RWPE1 (cell line): ENCODE measurements at regions not wholly inside any gene's neighbourhood (a gene's known extent, or its start where the extent isn't known, plus 50 kb on each side); places are given as distances from the start of the nearest gene placed in this dataset.

Experiments used
- CTCF ChIA-PET: fragments of 350-600 bp; sonication (Branson Sonifier 250); formaldehyde crosslinking; extraction: SDS; loops from one replicate; lab custom pipeline; 2021; lab: Yijun Ruan, JAX
- POLR2A ChIA-PET: fragments of 400-600 bp; formaldehyde crosslinking; extraction: SDS; loops from one replicate; lab custom pipeline; 2020; ENCODE audit warnings: antibody characterized with exemption; ENCODE audit not compliant: low non-redundant PET; lab: Yijun Ruan, JAX
- DNase-seq: peaks from one replicate; pipeline ENCODE4 v3.0.0; 2012; ENCODE audit warnings: low spot score
- H3K27ac ChIP-seq: fragments of 450-650 bp; 2 replicates; pipeline ENCODE4 v1.5.1; 2017
- CTCF ChIP-seq: fragments of 450-650 bp; conservative IDR thresholded peaks from 2 replicates; pipeline ENCODE4 v1.5.1; 2017; ENCODE audit warnings: low read depth, mild to moderate bottlenecking

GRCh38 chr20:39248862-39249485 lies 286.8 kb downstream of the DHX35 start:
- ChIA-PET CTCF (interaction anchor here (0.6 kb wide), 1 partner anchor 328 kb away, joined by 3 read pairs; no protein-coding TSS in a partner anchor), POLR2A (no interaction called here)
- no peak for TF ChIP-seq CTCF
- H3K27ac ChIP-seq: no peak overlapping the region
- no peak for DNase-seq

GRCh38 chr20:39248171-39248861 lies 286.2 kb downstream of the DHX35 start:
- no peak for DNase-seq
- H3K27ac ChIP-seq: no peak overlapping the region
- no peak for TF ChIP-seq CTCF
- CTCF ChIA-PET: interaction anchor here (0.6 to 0.8 kb wide), 2 partner anchors 201 to 329 kb away, joined by 3 read pairs; no protein-coding TSS in a partner anchor
- POLR2A ChIA-PET: no interaction called here

GRCh38 chr20:39246436-39246835 lies 284.3 kb downstream of the DHX35 start:
- DNase-seq: no peak
- POLR2A ChIA-PET: no interaction called here
- TF ChIP-seq CTCF: no peak
- no peak overlapping the region for H3K27ac ChIP-seq
- CTCF ChIA-PET: interaction anchor here (0.6 to 0.8 kb wide), 2 partner anchors 120 to 166 kb away, joined by 4 read pairs; no protein-coding TSS in a partner anchor

GRCh38 chr20:39245685-39246311 lies 283.7 kb downstream of the DHX35 start:
- H3K27ac ChIP-seq: no peak overlapping the region
- ChIA-PET POLR2A (no interaction called here), CTCF (interaction anchor here (0.6 to 0.7 kb wide), 2 partner anchors 121 to 215 kb away, joined by 3 to 4 read pairs; no protein-coding TSS in a partner anchor)
- TF ChIP-seq CTCF: no peak
- DNase-seq: no peak

- POLR2A ChIA-PET: no interaction called here
- CTCF ChIA-PET: no interaction called here
Observed at GRCh38 chr20:39243962-39244361, 281.8 kb downstream of the DHX35 start.

More at GRCh38 chr20:39243962-39244361, 281.8 kb downstream of the DHX35 start:
- no peak for DNase-seq
- TF ChIP-seq CTCF: no peak
- H3K27ac ChIP-seq: no peak overlapping the region
